ENCODE measurements at regions not wholly inside any gene's neighbourhood (a gene's known extent, or its start where the extent isn't known, plus 50 kb on each side); places are given as distances from the start of the nearest gene placed in this dataset.

- TF ChIP-seq CTCF (IDR thresholded peaks at IDR 0.05; ENCODE audit: unreplicated experiment), result no peak
- Mint-ChIP-seq H3K36me3 (ENCODE audit: insufficient read depth, unreplicated experiment) (no peaks in the 10 kb centered on the region), H3K27me3 (ENCODE audit: unreplicated experiment) (peaks cover 94% of the 10 kb centered on the region), H3K27ac (ENCODE audit: unreplicated experiment) (no peak overlapping the region), H3K4me1 (ENCODE audit: low read depth, unreplicated experiment) (peaks cover 7% of the 10 kb centered on the region), H3K9me3 (ENCODE audit: low read depth, unreplicated experiment) (no peaks in the 10 kb centered on the region), H3K4me3 (ENCODE audit: low read depth, unreplicated experiment) (no peak overlapping the region)
- intact Hi-C loops (cut with micrococcal nuclease; ENCODE audit: unreplicated experiment), result no loop called here
- no TSS peak for BruUV-seq (replicated peaks)
- no peak for DNase-seq
- CTCF ChIA-PET, result no interaction called here
Measured at GRCh38 chr10:101284744-101285463, 55.6 kb upstream of the LBX1 start.

- Mint-ChIP-seq H3K9me3 (ENCODE audit: low read depth, unreplicated experiment) (no peaks in the 10 kb centered on the region), H3K27me3 (ENCODE audit: unreplicated experiment) (peaks cover 98% of the 10 kb centered on the region), H3K4me1 (ENCODE audit: low read depth, unreplicated experiment) (peaks cover 9% of the 10 kb centered on the region), H3K4me3 (ENCODE audit: low read depth, unreplicated experiment) (no peak overlapping the region), H3K27ac (ENCODE audit: unreplicated experiment) (no peak overlapping the region), H3K36me3 (ENCODE audit: insufficient read depth, unreplicated experiment) (no peaks in the 10 kb centered on the region)
- intact Hi-C loops (cut with micrococcal nuclease; ENCODE audit: unreplicated experiment), result no loop called here
- CTCF ChIA-PET, result no interaction called here
- no TSS peak for BruUV-seq (replicated peaks)
- DNase-seq, result no peak
- TF ChIP-seq CTCF (IDR thresholded peaks at IDR 0.05; ENCODE audit: unreplicated experiment), result no peak
Measured at GRCh38 chr10:101285519-101286070, 56.3 kb upstream of the LBX1 start.

- H3K9me3 Mint-ChIP-seq (ENCODE audit: low read depth, unreplicated experiment), result no peaks in the 10 kb centered on the region
- intact Hi-C loops (cut with micrococcal nuclease; ENCODE audit: unreplicated experiment), result no loop called here
- no TSS peak for BruUV-seq (replicated peaks)
- no peaks in the 10 kb centered on the region for H3K36me3 Mint-ChIP-seq (ENCODE audit: insufficient read depth, unreplicated experiment)
- TF ChIP-seq CTCF (IDR thresholded peaks at IDR 0.05; ENCODE audit: unreplicated experiment), result no peak
- no peak for DNase-seq
- CTCF ChIA-PET, result interaction anchor here (2.0 kb wide), 1 partner anchor 10 kb away, joined by 7 read pairs; no protein-coding TSS in a partner anchor
- no peak overlapping the region for H3K4me3 Mint-ChIP-seq (ENCODE audit: low read depth, unreplicated experiment)
- H3K27me3 Mint-ChIP-seq (ENCODE audit: unreplicated experiment), result peaks cover 94% of the 10 kb centered on the region
- peaks cover 9% of the 10 kb centered on the region for H3K4me1 Mint-ChIP-seq (ENCODE audit: low read depth, unreplicated experiment)
- no peak overlapping the region for H3K27ac Mint-ChIP-seq (ENCODE audit: unreplicated experiment)
Measured at GRCh38 chr10:101286248-101287046, 57.2 kb upstream of the LBX1 start.

GRCh38 chr10:101287183-101287996 is 58.1 kb upstream of the LBX1 start:
- intact Hi-C loops (cut with micrococcal nuclease; ENCODE audit: unreplicated experiment), result no loop called here
- Mint-ChIP-seq H3K27me3 (ENCODE audit: unreplicated experiment) (peaks cover 86% of the 10 kb centered on the region), H3K4me1 (ENCODE audit: low read depth, unreplicated experiment) (peaks cover 9% of the 10 kb centered on the region), H3K36me3 (ENCODE audit: insufficient read depth, unreplicated experiment) (no peaks in the 10 kb centered on the region), H3K4me3 (ENCODE audit: low read depth, unreplicated experiment) (no peak overlapping the region), H3K27ac (ENCODE audit: unreplicated experiment) (no peak overlapping the region), H3K9me3 (ENCODE audit: low read depth, unreplicated experiment) (no peaks in the 10 kb centered on the region)
- no peak for TF ChIP-seq CTCF (IDR thresholded peaks at IDR 0.05; ENCODE audit: unreplicated experiment)
- DNase-seq, result no peak
- BruUV-seq (replicated peaks), result no TSS peak
- CTCF ChIA-PET, result interaction anchor here (0.6 to 2.0 kb wide), 6 partner anchors 11 to 180 kb away, joined by 3 to 7 read pairs (median 4); no protein-coding TSS in a partner anchor

All from Calu3 (cell line).